Smooth muscle cell of the brain vasculature (primary cell): ENCODE measurements at regions not wholly inside any gene's neighbourhood (a gene's known extent, or its start where the extent isn't known, plus 50 kb on each side); places are given as distances from the start of the nearest gene placed in this dataset.
"Not testable (repeated sequence)": the region's sequence is repeated elsewhere in the genome, so short reads cannot be mapped to it uniquely, and the experiment has no call there.

Experiments
- DNase-seq: peaks from one replicate; pipeline ENCODE4 v3.0.0-alpha.2; 2012; ENCODE audit warnings: low read depth, low spot score

DNA sequence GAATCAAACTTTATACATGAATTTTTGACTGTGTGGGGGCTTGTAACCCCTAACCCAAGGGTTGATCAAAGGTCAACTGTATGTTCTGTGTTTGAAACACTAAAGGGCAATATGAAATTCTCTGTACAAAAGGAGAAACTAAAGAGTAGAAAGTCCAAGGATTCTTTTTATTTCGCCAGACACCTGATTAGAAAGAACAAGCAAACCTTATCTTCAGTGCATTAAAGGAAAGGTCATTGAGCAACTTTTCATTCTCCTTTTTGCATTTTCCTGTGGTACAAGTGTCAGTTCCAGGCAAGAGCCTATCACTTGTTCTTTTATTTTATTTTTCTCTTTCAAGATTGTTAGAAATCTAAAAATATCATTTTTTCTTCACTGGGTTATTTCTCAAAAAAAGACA is 430.1 kb upstream of the EPHA3 start:
- DNase-seq = no peak

- no peak for DNase-seq
Measured at GRCh38 chr3:88678747-88679146, 428.7 kb upstream of the EPHA3 start.

GRCh38 chr3:88690287-88690686 is 417.1 kb upstream of the EPHA3 start:
- DNase-seq = no peak

- DNase-seq = no peak
Measured at GRCh38 chr3:88691081-88691480, 416.3 kb upstream of the EPHA3 start.

DNA sequence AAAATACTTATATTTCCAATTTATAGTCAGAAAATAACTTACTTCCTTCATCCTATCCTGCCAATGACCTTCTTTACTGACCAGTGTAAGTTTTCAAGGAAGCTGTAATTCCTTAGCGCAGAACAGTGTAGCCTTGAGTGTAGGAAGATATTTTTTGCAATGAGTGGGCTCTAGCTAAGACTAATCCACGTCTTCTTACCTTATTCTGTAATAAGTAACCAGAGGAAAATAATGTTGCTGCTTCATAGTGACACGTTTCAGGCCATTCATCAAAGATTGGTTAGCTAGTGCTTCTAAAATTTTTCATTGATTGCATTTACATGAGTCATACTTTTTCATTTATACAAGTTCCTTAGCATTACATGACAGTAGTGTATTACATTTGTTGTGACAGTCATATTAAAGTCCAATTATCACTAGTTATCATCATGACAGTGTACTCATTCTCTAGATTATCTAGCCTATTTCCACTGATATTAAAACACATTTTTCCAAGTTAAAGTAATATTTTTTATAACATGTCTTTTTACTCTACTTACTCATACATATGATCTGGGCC is 403.8 kb upstream of the EPHA3 start:
- no peak for DNase-seq

DNA sequence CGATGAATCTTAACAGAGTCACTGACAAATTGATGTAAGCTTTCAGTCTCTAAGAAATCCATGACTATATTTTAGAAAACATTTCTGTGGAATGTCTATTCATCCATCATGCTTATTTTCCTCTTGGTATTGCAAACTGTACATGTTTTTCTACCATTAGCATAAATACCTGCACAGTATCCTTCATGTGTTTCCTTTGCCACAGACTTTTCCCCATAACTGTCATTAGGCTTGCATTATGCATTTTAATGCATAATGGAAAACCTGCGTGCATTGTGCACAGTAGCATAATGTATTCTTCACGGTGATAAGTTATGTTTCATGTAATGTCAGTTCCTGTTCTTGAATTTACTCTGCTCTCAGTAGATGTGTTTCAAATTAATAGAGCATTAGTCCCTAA is 403.1 kb upstream of the EPHA3 start:
- DNase-seq = no peak

DNA sequence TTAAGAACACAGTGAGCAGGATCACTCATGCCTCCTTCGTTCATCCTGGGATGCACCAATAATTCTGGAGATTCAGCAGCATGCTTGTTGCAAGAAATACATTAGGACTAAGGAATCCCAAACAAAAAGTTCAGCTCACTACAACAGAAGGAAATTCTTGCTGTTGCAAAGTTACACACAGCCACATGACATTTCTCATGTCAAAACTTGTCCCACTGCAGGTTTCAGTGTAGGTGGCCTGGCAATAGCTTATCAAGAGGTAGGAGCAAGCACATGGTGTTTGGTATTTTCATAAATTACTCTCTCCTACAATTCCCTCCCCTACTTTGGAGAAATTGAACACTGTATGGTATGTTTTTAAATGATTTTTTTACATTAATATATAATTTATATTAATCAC is 399.6 kb upstream of the EPHA3 start:
- no peak for DNase-seq

- no peak for DNase-seq
Measured at GRCh38 chr3:88712552-88712951, 394.9 kb upstream of the EPHA3 start.

DNA sequence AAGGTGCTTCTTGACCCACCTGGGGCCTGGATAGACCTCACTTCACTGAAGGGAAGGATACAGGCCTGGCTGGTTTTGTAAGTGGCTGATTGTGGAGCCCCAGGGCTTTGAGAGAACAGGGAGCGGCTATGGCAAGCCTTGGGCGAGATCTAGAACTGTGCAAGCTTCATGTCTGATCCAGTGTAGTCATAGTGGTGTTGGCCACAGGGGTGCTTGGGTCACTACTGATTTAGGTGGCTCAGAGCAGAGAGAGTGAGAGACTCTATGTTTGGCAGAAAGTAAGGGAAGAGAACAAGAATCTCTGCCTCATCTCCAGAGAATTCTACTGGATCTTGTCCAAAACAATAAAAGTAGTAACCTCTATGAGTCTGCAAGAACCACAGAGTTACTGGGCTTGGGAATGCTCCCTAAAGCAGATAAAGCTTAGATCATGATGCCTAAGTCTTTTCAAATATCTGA is 394.2 kb upstream of the EPHA3 start:
- DNase-seq = no peak

DNA sequence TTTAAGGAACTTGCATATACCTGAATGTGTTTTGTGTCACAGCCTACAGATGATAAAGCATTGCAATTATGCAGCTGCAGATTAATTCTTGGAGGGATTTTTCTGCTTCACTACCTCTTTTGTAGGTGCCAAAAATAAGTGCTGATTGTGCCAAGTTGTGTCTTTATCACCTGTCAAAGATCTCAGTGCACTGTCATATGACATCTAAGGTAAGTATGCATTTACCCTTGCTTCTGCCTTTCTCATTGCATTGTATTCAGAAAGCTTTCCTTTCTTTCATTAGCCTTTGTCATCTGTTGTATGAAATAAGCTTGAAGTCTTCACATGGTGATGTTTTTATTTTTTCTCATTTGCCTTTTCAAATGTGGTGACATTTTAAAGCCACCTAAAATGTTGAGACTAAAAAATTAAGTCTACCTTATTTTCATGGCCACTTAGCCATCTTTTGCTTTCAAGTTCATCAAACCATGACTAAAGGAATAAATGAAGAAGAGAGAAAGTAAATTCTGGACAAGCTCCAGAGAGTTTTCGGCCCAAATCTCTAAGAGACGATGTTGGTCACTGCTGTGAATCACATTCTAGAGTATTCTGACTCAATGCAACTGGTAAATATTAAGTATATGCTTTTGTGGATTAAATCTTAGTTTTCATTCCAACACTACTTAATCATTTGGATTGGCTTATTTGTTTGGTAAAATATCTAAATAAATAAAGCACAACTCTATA is 381.8 kb upstream of the EPHA3 start:
- no peak for DNase-seq

GRCh38 chr3:88732186-88732585 is 375.2 kb upstream of the EPHA3 start:
- DNase-seq = no peak

DNA sequence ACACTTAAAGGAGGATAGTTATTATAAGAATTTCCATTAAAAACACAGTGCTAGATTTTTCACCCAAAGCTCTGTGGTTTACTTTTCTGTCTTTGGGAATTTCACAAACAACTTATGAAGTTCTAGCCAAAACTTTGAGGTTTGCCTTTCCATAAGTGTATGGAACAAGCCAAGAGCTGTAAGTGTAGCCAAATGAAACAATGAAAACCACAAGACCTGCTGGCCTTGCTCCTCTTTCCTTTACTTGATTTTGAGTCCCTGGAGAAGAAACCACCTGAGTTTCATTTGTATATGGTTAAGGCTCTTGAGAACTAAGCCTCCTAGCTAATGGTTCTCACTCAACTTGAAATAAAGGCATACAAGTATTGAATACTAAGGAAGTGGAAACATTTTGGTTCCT is 365.3 kb upstream of the EPHA3 start:
- DNase-seq = no peak

GRCh38 chr3:88742674-88743507 is 364.5 kb upstream of the EPHA3 start:
- DNase-seq = no peak

DNA sequence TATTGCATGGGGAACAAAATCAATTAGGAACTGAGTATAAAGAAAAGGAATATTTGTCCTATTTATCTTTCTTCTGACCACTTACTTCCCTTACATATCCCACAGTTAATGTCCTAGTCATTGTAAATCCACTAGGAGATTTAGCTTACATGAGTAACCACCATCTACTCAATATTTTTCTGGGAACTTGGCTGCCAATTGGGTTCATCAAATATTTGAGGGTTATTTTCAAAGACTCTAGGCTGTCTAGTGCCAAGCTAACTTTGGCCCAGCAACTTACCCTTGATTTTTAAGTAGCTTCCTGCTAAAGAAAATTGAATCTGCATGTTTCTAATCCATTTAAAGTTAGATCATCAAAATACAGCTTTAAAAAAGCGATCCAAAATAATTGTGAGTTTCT is 362.5 kb upstream of the EPHA3 start:
- DNase-seq = no peak

DNA sequence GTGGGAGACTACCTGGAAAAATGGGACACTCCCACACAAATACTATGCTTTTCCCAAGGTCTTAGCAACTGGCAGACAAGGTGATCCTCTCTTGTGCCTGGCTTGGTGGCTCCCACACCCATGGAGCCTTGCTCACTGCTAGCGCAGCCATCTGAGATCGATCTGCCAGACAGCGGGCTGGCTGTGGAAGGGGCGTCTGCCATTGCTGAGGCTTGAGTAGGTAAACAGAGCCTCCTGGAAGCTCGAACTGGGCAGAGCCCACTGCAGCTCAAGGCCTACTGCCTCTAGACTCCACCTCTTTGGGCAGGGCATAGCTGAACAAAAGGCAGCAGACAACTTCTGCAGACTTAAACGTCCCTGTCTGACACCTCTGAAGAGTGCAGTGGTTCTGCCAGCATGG is 360.3 kb upstream of the EPHA3 start:
- not testable (repeated sequence) for DNase-seq

- DNase-seq = no peak
Measured at GRCh38 chr3:88758676-88759075, 348.7 kb upstream of the EPHA3 start.

DNA sequence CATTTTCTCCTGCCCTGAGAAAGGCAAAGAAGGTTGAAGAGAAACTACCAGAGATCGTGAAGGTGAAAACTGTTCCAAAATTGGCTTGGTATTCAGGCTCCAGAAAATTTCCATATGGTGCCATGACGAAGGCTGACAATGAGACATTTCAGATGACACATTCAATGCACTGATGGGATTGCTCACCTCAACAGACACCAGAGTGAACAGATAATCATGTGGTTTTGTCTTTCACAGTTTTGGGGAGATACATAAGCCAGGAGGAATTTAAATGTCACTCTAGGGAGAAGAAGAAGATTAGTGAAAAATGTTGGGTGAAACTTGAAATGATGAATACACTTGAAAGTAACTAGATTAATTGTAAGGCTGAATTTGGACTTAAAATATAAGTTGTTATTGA is 339.7 kb upstream of the EPHA3 start:
- DNase-seq = no peak

- no peak for DNase-seq
Measured at GRCh38 chr3:88773766-88774165, 333.7 kb upstream of the EPHA3 start.

- DNase-seq = no peak
Measured at GRCh38 chr3:88775026-88775690, 332.3 kb upstream of the EPHA3 start.

- no peak for DNase-seq
Measured at GRCh38 chr3:88779482-88779881, 327.9 kb upstream of the EPHA3 start.

DNA sequence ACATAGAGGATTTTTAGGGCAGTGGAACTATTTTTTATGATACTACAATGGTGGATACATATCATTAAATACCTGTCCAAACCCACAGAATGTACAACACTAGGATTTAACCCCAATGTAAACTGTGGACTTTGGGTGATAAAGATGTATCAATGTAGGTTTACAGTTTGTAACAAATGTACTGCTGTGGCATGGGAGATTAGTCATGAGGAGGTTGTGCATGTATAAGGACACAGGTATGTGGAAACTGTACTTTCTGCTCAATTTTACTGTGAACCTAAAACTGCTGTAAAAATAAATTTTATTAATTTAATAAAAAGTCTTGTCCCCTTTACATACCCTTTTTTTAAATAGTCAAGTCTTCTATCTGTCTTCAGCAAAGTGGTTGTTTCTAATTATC is 322.5 kb upstream of the EPHA3 start:
- no peak for DNase-seq

DNA sequence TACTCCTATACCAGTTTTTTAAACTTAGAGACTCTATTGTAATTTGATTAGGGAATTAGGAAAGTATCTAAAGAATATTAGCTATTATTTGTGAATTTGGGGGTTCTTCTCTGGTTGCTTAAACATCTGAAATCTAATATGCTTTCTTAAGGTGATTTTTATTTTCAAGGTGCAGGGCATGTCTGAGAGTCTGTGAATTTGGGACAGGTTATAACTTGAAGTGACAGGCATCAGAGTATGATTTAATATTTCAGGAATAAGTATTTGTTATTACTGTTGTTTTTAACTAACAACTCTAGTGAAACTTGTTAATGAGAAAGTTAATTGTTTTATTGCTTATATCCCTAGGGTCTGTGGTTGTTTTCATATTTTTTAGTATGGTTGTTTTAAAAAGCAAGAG is 321.6 kb upstream of the EPHA3 start:
- no peak for DNase-seq
